ENCODE measurements at regions not wholly inside any gene's neighbourhood (a gene's known extent, or its start where the extent isn't known, plus 50 kb on each side); places are given as distances from the start of the nearest gene placed in this dataset.

DNA sequence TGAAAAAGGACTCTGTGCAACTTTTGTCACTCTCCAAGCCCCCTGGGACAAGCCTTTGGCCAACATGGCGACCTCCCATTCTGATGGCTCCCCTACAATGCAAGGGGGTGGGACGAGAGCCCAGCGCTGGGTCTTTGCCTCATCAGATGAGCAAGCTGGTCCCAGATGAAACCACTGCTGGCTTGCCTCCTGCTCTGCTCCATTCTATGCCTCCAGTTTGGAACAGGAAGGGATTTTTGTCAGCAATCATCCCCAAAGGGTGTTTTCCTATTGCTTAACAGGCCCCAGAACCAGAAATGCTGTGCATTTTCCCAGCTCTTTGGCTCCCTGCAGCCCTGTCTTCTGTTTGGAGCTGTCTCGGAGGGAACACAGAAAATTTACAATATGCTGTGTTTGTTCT lies 412.7 kb downstream of the MAFB start:
- H4K8ac ChIP-seq (ENCODE audit: extremely low read depth, insufficient read depth, low read length): no peak overlapping the region
- no peak overlapping the region for H3K4ac ChIP-seq (replicated peaks; ENCODE audit: insufficient read length, low read depth, low read length)
- no peak overlapping the region for H3K14ac ChIP-seq (ENCODE audit: insufficient read length)
- no peak overlapping the region for H3K27ac ChIP-seq (ENCODE audit: low read depth, low read length)
- peaks cover 0 to 2% of the 10 kb centered on the region in 2 experiments for H4K20me1 ChIP-seq (replicated peaks in 1 of 2; ENCODE audit: control insufficient read depth in 1 of 2, insufficient read depth in 2 of 2, low read length in 2 of 2)
- H3K9me3 ChIP-seq (ENCODE audit: insufficient read depth in 2 of 2, low read depth in 1 of 2, low read length in 1 of 2): no peaks in the 10 kb centered on the region
- peak overlapping the region; percentile 8 for H4K5ac ChIP-seq (ENCODE audit: insufficient read length, low read depth, low read length)
- no peak overlapping the region for H3K23ac ChIP-seq (ENCODE audit: insufficient read length)
- FAIRE-seq: no peak
- H2AFZ ChIP-seq (ENCODE audit: low read length): no peak overlapping the region
- no peak for DNase-seq (ENCODE audit: low read depth in 1 of 2, low spot score in 2 of 2)
- no peak overlapping the region for H2AK5ac ChIP-seq (ENCODE audit: low read depth, low read length)
- H3K18ac ChIP-seq (ENCODE audit: extremely low read depth, low read length): peak overlapping the region; percentile 79
- CTCF ChIA-PET (ENCODE audit: partially characterized antibody): interaction anchor here (1.0 to 2.2 kb wide), 3 partner anchors 8 to 11 kb away, joined by 3 to 10 read pairs (median 4); no protein-coding TSS in a partner anchor
- no peak overlapping the region for H3K4me3 ChIP-seq (ENCODE audit: extremely low read depth in 1 of 4, insufficient read depth in 2 of 4, low read depth in 3 of 4, low read length in 4 of 4)
- peaks cover 0 to 10% of the 10 kb centered on the region in 2 experiments; a peak in 2 of 4 replicates for H3K79me2 ChIP-seq (ENCODE audit: control insufficient read depth in 1 of 2, insufficient read depth in 2 of 2, low read length in 2 of 2)
- no peak overlapping the region for H4K91ac ChIP-seq (replicated peaks; ENCODE audit: insufficient read length, low read length)
- POLR2A ChIA-PET (ENCODE audit: partially characterized antibody): interaction anchor here (0.7 to 6.1 kb wide), 11 partner anchors 11 to 391 kb away, joined by 3 to 74 read pairs (median 4); no protein-coding TSS in a partner anchor
- H2BK120ac ChIP-seq (replicated peaks; ENCODE audit: low read depth, low read length): no peak overlapping the region
- 77% methylated on average over 4 of the region's 4 CpGs; no CpG with 5 or more reads in 1 of the 2 experiments for WGBS, 2 experiments (ENCODE audit: extremely low coverage in 1 of 2, insufficient coverage in 1 of 2, insufficient read length in 1 of 2, insufficient replicate concordance in 2 of 2, low coverage in 1 of 2, low lambda C conversion rate in 2 of 2, missing lambda C conversion rate in 1 of 2)
- H2BK5ac ChIP-seq (ENCODE audit: low read depth, low read length): peak overlapping the region; percentile 64; the same call in 1 of the 2 replicates
- peak in 1 of 2 experiments; percentile 33; a peak in 1 of 3 replicates for TF ChIP-seq POLR2A (IDR thresholded peaks at IDR 0.05; ENCODE audit: control extremely low read depth in 1 of 2, low read depth in 2 of 2, low read length in 2 of 2)
- TF ChIP-seq YY1 (IDR thresholded peaks at IDR 0.05; ENCODE audit: low read depth, low read length): 0 out of 2 replicates have a peak, but pooled peaks have one; percentile 47
- no peak for TF ChIP-seq PHF8 (conservative IDR thresholded peaks at IDR 0.05; ENCODE audit: low read depth, low read length)
- H3K79me1 ChIP-seq (ENCODE audit: low read depth, low read length): no peaks in the 10 kb centered on the region
- no peaks in the 10 kb centered on the region for H3K27me3 ChIP-seq (replicated peaks in 1 of 4; ENCODE audit: control insufficient read depth in 3 of 4, extremely low read depth in 1 of 4, insufficient read depth in 3 of 4, low read length in 3 of 4)
- no peak overlapping the region for H3K56ac ChIP-seq (replicated peaks; ENCODE audit: insufficient read length, low read depth, low read length)
- no peak overlapping the region for H2BK20ac ChIP-seq (ENCODE audit: low read length)
- H2BK15ac ChIP-seq (ENCODE audit: low read length): no peak overlapping the region
- peaks cover 6 to 25% (median 16%) of the 10 kb centered on the region in 4 experiments for H3K4me1 ChIP-seq (replicated peaks in 1 of 4; ENCODE audit: control insufficient read depth in 3 of 4, insufficient read depth in 4 of 4, low read length in 3 of 4)
- H3K9ac ChIP-seq (replicated peaks in 1 of 4; ENCODE audit: extremely low read depth in 1 of 4, low read depth in 3 of 4, low read length in 3 of 4): no peak overlapping the region
- no peak overlapping the region for H2BK12ac ChIP-seq (ENCODE audit: low read depth, low read length)
- H3K4me2 ChIP-seq (ENCODE audit: insufficient read depth in 1 of 2, low read depth in 2 of 2, low read length in 2 of 2): 0 out of 4 replicates have a peak overlapping the region, but pooled peaks of 1 of the 2 experiments have one; percentile 5
- peaks cover 0 to 6% (median 0%) of the 10 kb centered on the region in 4 experiments; a peak in 3 of 8 replicates for H3K36me3 ChIP-seq (ENCODE audit: control insufficient read depth in 2 of 4, insufficient read depth in 4 of 4, low read length in 3 of 4)
- peaks cover 4% of the 10 kb centered on the region; the same call in 1 of the 2 replicates for H3K23me2 ChIP-seq (ENCODE audit: low read depth, low read length)
